HPDE6-E6E7 (cell line): ENCODE measurements at regions not wholly inside any gene's neighbourhood (a gene's known extent, or its start where the extent isn't known, plus 50 kb on each side); places are given as distances from the start of the nearest gene placed in this dataset.

Experiments
- DNase-seq: peaks from one replicate; pipeline ENCODE4 v3.0.0; 2011; ENCODE audit warnings: missing footprints; ENCODE audit errors: extremely low spot score

DNA sequence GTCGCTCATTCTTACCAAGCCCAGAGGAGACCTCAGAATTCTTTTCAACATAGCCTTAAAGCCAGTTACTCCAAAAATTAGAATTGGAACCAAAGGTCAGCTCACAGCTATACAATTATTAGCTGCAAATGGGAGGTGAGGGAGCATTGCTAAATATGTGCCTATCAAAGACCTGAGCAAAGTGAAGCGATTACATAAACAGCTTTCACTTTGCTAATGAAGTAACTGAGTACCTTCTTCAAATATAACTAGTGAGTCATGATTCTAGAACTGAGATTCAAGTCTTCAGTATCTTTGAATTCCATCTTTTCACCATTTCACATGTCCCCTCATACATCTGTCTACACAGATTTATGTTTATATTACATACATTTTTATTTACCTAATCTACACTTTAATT lies 122.6 kb downstream of the P2RY1 start:
- DNase-seq = no peak

DNA sequence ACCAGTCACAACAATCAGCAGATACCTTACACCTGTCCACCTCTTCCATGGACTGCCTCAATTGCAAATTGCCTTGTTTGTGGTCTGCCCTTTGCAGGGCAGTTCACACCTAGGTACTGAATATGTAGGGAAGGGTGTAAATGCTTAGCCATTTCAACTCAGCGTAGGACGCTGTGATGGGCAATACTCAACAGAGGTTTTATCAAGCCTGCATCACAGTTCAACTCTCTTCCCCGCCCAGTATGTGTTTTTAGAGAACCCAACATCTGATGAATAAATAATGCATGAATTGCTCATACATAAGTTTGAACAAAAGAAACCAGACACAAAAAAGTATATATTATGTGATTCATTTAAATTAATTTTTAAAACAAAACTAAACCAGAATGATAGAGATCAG lies 124.4 kb downstream of the P2RY1 start:
- DNase-seq = no peak

DNA sequence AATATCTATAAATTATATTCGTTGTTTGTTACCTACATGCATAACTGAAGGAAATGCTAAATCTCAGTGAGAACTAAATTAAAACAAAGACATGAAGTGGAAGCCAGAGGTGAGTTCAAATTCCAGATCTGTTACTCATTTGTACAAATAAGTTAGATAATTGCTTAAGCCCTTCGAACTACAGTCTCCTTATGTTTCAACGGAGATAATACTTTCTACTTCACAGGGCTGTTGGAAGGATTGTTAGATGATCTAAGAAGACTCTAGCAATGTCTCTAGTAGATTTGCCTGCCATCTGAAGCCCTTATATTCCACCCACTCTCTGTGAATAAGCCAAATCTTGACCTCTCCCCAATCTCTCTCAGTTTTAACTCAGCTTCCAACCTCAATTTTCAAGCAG lies 125.8 kb downstream of the P2RY1 start:
- no peak for DNase-seq

DNA sequence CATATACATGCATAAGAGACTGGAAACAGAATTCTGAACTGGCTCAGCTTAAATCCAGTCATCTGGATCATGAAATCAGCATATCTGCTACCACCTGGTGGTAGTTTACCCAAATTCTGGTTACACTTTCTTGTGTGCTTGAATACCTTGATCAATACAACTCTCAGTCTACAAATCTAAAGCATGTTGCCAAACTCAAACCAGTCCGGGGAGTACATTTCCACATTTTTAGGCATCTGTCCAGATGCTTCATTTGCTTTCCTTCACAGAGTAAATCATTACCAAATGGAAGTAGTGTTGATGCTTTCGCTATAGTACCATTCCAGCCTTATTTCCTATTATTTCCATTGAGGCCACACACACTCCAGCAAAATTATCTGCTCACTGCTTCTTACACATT lies 126.4 kb downstream of the P2RY1 start:
- peak; percentile 34 for DNase-seq

DNA sequence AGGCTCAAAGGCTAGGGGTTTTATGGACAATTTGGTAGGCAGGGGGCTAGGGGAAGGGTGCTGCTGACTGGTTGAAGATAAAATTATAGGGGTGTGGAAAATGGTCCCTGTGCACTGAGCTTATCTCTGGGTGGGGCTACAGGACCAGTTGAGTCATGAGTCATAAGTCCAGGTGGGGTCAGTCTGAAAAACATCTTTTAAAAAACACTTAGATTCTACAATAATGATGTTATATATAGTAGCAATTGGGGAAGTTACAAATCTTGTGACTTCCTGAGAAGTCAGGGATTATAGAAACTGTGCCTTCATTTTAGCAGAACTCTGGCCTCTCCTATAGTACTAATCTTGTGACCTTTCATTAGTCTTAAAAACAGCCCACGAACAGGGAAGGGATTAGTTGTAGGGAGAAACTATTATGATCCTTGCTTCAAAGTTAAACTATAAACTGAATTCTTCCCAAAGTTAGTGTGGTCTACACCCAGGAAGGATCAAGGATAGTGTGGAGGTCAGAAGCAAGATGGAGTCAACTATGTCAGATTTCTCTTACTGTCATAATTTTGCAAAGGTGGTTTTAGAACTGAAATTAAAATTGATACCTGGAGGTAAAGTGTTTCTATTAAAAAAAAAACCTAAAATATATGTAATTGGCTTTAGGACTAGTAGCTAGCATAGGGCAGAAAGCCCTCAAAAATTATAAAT lies 130.1 kb downstream of the P2RY1 start:
- no peak for DNase-seq

DNA sequence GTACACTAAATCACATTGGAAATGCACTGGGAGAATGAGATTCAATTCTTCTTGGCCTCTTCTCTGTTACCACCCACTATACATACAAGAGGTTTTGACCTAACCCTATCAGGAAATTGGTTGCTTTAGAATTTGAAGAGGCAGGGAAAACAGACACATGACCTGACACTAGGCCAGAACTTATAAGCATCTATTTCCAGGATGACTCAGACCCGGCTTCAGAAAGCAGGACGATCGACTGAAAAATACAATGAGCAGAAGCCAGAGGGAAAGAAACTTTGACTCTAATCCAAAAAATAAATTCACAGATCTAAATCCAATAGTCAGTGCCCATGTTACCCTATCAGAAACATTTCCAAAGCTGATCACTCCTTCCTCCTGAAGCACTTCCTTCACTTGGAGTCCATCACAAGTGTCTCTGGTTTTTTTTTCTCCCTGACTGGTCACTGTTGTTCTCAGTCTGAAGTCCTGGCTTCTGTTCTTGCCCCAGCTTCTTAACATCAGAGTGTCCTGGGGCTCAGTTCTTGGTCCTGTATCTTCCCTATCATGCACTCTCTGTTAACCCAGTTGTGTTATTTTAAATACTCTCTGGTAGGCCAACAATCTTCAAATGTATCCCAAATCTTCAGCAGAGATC lies 133.6 kb downstream of the P2RY1 start:
- DNase-seq = peak; percentile 19

DNA sequence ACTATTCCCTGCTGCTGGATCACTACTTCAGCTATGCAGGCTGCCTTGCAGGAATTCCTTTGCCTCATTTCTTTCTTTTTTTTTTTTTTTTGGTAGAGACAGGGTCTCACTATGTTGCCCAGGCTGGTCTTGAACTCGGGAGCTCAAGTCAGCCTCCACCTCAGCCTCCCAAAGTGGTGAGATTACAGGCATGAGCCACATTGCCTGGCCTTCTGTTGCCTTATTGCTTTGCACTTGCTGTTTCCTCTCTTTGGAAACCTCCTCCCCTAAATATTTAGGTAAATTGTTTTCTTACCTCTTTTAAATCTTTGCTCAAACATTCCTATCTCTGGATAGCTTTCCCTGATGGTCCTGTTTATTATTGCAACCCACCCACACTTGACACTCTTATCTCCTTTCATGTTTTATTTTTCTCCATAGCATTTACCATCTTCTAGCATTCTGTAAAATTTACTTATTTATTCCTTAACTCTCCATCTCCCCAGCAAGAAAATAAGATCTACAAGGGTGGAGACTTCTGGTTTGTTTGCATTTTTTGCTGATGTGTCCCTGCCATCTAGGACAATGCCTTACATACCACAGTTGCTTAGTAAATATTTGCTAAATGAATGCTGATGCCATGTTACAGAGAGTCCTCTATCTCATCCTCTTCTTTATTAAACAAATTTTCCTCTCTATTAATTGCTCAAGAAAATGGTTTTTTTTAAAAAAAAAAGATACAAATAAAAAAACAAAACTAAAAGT lies 134.8 kb downstream of the P2RY1 start:
- DNase-seq = peak; percentile 33

DNA sequence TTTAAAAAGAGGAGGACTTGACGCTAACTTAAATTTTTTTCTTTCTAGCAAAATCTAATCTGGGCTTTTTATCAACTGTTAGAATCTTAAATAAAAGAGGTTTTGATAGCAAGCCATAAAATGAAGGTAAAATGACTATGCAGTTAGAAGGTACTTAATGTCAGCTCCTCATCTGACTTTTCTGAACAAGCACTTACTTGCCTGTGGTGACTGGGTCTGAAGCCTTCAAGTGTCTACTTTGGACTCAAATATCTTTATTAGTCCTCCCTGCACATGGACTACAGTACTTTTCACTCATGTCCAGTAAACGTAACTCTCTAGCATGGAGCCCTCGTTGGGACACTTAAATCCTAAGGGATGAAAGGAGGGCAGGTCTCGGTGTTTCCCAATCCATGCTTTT lies 135.9 kb downstream of the P2RY1 start:
- peak; percentile 20 for DNase-seq

DNA sequence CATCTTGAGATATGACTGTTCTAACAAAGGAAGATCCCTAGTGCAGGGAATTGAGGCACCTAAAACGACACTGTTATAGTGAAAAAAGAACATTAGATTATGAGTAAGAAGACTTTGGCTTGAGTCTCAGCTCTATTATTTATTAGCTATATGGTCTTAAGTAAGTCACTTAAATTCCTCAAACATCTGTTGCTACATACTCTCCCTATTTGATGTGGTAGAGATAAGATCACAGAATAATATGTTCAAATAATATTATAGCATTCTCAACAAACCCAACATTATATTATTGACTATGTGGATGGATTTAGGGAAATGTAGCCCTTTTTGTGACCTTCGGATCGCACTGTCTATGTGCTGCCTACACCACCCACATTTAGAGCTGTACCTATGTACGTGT lies 136.9 kb downstream of the P2RY1 start:
- DNase-seq = no peak

DNA sequence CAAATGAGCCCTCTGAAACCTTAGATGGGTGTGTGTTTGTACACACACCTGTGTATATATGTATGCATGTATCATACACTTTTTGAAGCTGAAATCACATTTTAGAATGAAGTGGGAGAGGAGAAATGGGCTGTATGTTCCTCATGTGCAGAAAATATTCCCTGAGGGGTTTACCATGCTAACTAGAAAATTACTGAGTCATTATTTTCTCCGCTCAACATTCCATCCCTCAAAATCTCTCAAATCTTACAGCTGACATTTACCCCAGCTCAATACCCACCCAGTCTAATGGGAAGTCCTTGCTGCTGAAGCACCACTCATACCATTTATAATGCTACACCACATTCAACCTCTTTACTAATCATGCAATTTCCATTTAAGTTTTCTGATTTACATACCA lies 138.6 kb downstream of the P2RY1 start:
- DNase-seq = no peak

DNA sequence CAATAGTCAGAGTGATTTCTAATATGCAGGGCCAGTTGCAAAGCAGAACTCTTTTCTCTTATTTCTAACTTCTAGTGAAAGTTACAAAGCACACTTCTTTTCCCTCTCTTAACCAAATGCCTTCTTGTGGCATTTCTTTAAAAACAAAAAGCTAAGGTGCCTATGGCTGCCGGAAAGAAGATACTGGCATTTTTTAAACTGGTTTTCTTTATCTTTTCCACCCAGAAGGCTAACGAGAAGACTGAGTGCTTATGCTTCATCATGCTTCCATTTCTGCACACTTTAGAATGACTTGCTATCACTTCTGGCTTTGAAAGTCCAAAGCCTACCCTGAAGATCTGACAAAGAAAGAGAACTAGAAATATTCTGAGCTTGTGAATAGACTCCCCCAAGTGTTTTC lies 141.3 kb downstream of the P2RY1 start:
- DNase-seq = no peak

DNA sequence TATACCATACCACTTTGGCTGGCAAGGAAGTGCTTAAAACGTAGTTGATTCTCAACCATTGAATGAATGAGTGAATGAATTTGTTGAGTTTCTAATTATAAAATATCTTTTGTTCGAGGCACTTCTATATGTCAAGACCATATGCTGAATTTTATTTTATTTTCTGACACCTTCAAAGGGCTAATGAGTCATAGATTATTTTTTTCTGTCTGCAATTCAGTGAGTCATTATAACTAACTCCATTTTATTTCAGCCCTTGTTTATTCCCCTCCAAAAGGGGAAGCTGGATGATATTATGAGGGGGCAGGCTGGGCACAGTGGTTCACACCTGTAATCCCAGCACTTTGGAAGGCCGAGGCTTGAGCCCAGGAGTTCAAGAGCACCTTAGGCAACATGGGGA lies 142.4 kb downstream of the P2RY1 start:
- DNase-seq = peak; percentile 21

DNA sequence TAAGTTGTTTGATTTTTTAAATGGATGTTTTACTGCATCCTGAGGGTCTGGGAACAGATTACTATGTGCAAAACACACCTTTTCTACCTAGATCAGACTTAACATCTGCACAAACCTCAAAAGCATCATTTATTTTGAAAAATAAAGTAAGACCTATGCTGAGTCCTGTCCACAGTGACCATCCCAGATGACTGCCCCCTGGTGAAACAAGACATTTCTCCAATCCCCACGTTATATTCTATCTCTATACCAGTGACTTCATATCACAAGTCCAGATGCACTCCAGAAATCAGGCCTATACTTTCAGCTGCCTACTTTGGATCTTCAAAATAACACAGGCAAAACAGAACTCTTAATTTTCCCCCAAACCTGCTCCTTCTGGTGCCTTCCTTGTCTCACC lies 143.2 kb downstream of the P2RY1 start:
- no peak for DNase-seq

DNA sequence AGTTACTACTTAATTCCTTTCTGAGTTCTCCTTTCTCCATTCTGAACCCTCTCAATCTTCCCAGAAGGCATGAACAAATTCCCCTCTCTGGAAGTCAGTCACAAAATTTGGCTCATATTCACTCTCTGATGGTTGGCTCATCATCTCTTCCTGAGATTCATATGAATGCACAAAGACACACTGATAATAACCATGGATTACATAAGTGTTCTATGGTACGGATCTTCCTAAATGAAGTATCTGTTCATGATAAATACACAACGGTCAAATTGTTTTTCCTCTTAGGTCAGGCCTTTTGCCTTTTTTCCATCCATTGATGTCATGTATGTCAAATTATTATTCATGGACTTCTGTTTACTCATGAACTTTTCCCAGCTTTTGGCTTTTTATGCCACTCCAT lies 162.6 kb downstream of the P2RY1 start:
- DNase-seq = no peak

DNA sequence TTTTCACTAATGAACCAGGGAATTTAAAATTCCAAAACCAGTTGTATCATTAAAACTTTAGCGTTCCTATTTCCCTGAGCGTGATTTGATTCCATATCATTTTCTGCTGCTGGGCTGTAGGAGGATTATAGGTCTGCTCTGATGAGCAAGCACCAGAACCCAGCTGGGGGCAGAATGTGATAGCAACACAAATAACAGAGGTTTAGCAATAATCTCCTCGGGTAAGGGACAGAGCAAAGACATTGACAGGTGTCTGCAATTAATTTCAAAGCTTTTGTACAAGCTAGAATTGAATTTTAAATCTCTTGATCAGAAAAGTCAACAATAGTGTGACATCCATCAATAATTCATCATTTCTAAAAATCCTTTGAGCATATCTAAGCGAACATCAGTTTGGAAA lies 163.4 kb upstream of the RAP2B start:
- no peak for DNase-seq

DNA sequence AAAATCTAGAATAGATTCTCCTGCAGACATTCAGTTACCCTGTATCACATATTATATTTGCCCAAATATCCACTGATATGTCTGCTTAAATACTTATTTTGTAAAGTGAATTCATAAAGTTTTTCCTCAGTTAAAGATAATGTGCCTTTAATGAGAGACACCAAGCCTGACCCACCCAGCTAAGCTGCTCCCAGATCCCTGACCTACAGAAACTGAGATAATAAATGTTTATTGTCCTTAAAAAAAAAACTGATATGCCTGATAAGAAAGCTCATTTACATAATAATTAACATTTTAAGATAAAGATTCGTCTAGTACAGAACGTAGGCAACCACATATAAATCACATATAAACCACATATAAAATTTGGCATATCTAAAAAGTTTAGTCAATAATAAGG lies 161.7 kb upstream of the RAP2B start:
- DNase-seq = no peak

DNA sequence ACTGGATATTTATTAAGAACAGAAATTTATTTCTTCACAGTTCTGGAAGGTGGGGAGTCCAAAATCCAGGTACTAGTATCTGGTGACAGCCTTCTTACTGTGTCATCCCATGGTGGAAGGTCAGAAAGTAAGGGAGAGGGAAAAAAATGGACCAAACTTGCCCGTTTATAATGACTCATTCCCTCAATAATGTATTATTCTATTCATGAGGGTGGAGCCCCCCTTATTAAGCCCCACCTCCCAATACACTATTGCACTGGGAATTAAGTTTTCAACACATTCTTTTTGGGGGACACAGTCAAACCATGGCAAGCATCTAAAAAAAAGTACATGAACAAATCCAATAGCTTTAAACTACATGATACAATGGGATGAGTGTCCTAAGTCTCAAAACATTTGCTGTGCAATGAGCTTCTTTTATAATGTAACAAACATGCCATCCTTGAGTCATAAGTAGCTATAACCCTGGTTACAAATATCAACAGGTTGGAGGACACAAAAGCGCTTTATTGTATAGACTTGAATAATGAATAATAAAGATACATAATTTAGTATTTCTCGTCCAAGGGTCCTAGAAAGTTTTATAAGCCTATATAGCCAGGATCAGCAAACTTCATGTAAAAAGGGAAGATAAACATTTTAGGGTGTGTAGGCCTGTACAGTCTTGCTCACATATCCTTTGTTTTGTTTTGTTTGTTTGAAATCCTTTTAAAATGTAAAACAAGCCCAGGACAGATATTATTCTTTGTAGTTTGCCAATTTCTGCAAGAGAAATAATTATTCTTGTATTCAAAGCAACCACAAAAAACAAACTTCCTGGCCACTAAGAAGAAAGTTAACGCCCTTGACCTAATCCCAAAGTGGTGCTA lies 160.6 kb upstream of the RAP2B start:
- peak; percentile 45 for DNase-seq

DNA sequence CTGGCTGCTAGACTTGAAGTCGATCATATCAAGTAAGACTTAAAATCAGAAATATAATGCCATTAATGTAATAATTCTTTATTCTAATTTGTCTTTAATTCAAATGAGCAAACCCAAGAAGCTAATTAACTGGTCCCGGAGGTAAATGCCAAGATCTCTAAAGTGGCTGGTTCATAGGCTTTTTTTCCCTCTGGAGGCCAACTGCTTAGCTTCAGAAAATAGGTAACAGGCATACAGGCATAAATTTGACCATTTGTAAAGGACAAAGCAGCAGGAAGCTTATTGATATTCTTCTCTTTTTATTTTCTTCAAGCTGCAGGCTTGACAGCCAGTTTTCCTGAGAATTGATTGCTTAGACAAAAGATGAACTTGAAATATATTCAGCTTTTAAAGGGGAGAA lies 158.6 kb upstream of the RAP2B start:
- no peak for DNase-seq

DNA sequence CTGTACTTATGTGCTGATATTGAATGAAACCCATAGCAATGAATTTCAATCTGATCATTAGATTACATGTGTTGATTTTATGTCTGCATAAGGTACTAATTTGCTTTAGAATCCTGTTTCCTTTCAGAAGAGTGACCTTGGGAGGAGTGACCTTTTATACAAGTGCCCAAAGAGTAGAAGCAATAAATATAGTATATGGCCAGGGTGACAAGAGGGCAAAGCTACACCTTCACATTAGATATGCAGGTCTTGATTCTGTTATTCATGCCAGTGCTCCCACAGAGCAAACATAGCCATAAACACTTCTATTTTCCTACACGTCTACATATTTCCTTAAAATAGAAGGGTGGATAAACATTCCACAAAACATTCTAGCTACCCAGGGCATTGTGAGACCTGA lies 158.2 kb upstream of the RAP2B start:
- no peak for DNase-seq

DNA sequence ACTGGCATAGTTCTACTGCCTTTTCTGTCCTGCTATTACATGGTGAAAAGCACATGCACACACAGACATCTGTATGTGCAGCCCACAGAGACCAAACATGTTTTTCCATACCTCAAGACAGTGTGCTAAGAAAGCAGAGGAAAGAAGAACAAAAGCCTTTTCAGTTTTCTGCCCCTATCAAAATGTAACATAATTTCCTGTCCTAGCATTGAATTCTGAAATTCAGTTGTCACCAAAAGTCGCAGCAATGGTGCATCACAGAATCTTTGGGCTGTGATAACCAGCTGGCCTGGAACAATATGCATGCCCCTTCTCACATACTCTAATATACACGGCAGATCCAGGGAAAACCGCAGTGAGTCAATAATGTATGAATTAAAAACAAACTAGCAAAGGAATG lies 153.8 kb upstream of the RAP2B start:
- no peak for DNase-seq

DNA sequence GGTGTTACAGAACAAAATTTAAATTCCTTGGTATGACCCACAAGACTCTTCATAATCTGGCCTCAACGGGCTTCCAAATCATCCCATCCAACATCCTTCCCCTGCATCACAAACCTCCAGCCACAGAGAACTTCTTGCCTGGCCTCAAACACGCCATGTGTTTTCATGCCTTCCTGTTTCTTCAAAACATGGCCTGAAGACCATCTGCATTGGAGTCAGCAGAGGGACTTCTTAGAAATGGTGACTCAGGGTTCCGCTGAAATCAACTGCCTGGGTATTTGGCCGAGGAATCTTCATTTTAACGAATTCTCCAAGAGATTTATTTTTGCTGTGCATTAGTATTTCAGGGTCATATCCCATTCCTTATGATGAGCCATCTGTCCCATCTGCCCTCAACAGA lies 138.1 kb upstream of the RAP2B start:
- no peak for DNase-seq

DNA sequence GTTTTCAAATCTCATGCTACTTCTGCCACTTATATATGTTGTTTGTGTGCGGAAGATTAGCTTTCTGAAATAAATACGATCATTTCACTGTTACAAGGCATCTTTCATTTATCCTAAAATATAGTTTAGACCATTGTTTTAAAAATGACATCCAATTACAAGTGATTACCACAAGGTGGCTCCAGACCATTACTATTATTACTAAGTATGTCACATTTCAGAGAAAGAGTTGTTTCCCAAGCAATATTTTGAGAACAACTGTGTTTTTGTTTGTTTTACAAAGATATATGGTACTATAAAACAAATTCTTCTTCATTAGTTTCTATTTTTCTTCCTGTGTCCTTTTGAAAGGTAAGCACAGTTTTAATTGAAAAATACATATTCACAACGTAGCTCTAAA lies 136.0 kb upstream of the RAP2B start:
- DNase-seq = no peak
